Panc1 (cell line): ENCODE measurements at regions not wholly inside any gene's neighbourhood (a gene's known extent, or its start where the extent isn't known, plus 50 kb on each side); places are given as distances from the start of the nearest gene placed in this dataset.

Source experiments
- POLR2AphosphoS5 ChIP-seq: IDR thresholded peaks from 2 replicates; pipeline ENCODE4 v1.6.1; 2012; ENCODE audit warnings: mild to moderate bottlenecking, low read depth, low read length, moderate library complexity
- REST ChIP-seq, 2 experiments: IDR thresholded peaks; 2 replicates each; pipeline ENCODE4 v1.6.1; 2011 to 2012; ENCODE audit warnings: low read depth in 2 of 2, control low read depth in 1 of 2, low read length in 1 of 2, mild to moderate bottlenecking in 1 of 2, moderate library complexity in 1 of 2; ENCODE audit not compliant: insufficient read depth in 1 of 2
- SIN3A ChIP-seq: IDR thresholded peaks from 2 replicates; pipeline ENCODE4 v1.6.1; 2012; ENCODE audit warnings: low read depth, mild to moderate bottlenecking, low read length, moderate library complexity, borderline replicate concordance; ENCODE audit not compliant: insufficient read depth
- TCF7L2 ChIP-seq: IDR thresholded peaks from 2 replicates; pipeline ENCODE4 v1.6.1; 2011; ENCODE audit warnings: mild to moderate bottlenecking, low read depth, low read length, inconsistent platforms
- TF ChIP-seq, protein P1 (sequence below): fragments of 450-650 bp; IDR thresholded peaks from 2 replicates; pipeline ENCODE4 v1.5.1; 2017; ENCODE audit warnings: mild to moderate bottlenecking

DNA sequence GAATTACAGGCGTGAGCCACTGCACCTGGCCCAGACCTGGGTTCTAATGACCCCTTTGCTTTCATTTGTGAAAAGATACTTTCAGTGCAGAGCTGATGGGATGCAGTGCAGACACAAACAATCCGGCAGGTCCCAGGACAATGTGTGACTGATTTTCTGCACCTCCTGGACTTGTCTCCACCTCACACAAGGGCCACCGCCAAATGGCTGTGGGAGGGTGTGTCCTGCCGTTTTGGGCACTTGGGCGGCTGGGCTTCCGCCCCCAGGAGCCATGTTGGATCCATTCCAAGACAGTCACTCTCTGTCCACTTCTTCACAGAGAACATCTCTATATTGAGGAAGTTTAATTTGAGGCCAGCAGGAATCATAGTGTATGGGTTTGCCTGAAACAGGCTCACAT lies 112.3 kb upstream of the ZNF507 start:
- TF ChIP-seq POLR2AphosphoS5 (no peak), TCF7L2 (no peak), SIN3A (no peak), REST (IDR thresholded peaks at IDR 0.05; ENCODE audit: insufficient read depth in 1 of 2, low read depth in 2 of 2, low read length in 1 of 2) (no peak)
- TF ChIP-seq, protein P1, sequence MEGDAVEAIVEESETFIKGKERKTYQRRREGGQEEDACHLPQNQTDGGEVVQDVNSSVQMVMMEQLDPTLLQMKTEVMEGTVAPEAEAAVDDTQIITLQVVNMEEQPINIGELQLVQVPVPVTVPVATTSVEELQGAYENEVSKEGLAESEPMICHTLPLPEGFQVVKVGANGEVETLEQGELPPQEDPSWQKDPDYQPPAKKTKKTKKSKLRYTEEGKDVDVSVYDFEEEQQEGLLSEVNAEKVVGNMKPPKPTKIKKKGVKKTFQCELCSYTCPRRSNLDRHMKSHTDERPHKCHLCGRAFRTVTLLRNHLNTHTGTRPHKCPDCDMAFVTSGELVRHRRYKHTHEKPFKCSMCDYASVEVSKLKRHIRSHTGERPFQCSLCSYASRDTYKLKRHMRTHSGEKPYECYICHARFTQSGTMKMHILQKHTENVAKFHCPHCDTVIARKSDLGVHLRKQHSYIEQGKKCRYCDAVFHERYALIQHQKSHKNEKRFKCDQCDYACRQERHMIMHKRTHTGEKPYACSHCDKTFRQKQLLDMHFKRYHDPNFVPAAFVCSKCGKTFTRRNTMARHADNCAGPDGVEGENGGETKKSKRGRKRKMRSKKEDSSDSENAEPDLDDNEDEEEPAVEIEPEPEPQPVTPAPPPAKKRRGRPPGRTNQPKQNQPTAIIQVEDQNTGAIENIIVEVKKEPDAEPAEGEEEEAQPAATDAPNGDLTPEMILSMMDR = no peak
